ENCODE measurements at regions not wholly inside any gene's neighbourhood (a gene's known extent, or its start where the extent isn't known, plus 50 kb on each side); places are given as distances from the start of the nearest gene placed in this dataset.

GRCh38 chr3:153448151-153448829, 286.3 kb downstream of the RAP2B start:
- no peak for TF ChIP-seq CTCF (conservative IDR thresholded peaks at IDR 0.05 in 1 of 2, IDR thresholded peaks at IDR 0.05 in 1 of 2; ENCODE audit: low read depth in 1 of 2, low read length in 2 of 2)
- TF ChIP-seq EZH2 (IDR thresholded peaks at IDR 0.05; ENCODE audit: low read length, missing control alignments): no peak

Data from fibroblast of lung (primary cell).